HG03066 (cell line): ENCODE measurements at regions not wholly inside any gene's neighbourhood (a gene's known extent, or its start where the extent isn't known, plus 50 kb on each side); places are given as distances from the start of the nearest gene placed in this dataset.
"Not testable (repeated sequence)": the region's sequence is repeated elsewhere in the genome, so short reads cannot be mapped to it uniquely, and the experiment has no call there.

Experiments
- ATAC-seq: cut with Tn5 transposase; IDR thresholded peaks from one replicate; pipeline ENCODE4 v1.9.1; 2021; ENCODE audit warnings: low read depth; ENCODE audit not compliant: unreplicated experiment

DNA sequence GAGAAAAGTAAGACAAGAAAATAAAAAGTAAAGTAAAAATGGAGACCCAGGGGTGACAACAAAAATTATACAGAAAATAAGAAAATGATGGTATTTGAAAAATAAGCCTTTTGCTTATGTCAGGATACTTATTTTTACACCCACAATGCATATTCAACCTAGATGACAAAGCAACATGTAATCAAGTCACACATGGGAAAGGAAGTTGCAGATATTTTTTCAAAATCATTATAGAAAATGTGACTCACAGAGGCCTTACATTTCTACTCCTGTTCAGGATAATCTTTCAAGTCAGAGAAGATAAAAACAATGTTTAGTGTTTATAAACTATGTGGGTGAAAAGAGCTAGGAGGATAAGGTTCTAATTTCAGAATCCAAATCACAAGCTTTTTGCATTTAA, 275.3 kb upstream of the UBE2E3 start:
- ATAC-seq: no peak

DNA sequence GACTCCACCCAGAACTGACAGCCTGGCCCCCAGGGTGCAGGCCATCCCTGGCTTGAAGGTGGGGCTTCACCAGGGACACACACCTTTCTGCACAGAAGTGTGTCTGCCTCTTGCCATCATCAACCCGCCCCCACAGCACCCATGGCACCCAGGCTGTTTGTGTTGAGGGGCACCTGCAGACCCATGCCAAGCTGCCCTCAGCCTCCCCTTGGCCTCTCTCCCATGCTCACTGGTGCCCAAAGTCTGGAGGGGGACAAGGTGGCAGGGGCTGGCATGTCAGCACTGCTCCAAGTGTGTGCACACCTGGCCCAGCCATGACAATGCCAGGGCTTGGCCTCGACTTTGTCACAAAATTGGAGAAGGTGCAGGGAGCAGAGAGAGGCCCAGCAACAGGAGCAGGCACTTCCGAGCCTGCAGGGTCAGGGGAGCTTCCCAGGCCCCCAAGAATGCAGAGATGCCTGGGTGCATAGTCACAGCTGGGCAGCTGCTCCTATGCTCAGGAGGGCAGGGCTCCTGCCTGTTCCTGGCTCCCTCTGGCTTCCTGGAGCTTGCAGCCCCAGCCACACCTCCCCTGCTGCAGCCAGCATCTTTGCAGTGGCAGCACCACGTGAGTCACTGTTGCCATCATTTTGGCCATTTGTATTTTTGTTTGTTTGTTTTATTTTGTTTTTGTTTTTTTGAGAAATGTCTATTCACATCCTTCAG, 280.6 kb upstream of the UBE2E3 start:
- no peak for ATAC-seq

DNA sequence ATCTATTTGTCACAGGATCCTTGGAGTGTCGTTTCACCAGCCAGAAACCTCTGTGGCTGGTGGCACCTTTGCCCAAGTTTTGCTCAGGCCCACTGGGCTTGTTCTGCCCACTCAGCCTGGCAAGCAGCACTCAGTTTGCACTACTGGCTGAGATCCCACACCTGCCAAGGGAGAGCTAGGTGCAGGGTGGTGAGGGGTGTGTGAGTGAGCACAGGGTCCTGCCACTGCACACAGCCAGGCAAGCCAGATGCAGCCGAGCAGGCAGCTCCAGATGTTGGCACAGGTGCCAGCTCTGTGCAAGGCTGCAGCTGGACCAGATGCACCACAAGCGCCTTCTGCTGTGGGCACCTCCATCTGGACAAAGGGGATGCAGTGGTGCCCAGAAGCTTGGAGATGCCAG, 281.7 kb upstream of the UBE2E3 start:
- no peak for ATAC-seq

DNA sequence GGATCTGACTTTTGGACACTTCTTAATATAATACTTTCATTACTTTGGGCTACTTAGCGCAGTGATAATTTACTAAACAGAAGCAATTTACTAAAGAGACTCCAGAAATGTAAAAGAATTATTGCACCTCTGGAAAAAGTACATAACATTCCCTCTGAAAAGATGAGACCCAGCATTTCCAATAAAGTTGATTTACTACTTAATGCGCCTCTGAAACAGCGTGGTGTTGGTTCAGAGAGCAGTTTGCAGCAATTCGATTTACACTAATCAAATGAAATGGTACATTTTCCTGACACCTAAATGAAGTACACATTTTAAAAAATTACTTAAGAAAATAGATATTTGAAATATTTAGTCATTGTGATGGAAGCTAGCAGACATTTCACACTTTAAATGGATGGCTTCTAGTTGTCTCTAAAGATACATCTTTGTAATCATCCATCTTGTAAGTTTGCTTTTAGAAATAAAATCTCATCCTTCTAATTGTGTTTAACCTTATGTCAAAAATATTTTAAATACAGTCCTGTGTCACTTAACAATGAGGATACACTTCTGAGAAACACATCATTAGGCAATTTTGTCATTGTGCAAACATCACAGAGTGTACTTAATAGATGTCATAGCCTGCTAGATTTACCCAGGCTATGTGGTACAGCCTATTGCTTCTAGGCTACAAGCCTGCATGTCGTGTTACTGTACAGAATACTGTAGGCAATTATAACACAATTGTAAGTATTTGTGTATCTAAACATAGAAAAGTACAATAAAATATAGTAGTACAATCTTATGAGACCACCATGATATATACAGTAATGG, 284.6 kb upstream of the UBE2E3 start:
- ATAC-seq: no peak

DNA sequence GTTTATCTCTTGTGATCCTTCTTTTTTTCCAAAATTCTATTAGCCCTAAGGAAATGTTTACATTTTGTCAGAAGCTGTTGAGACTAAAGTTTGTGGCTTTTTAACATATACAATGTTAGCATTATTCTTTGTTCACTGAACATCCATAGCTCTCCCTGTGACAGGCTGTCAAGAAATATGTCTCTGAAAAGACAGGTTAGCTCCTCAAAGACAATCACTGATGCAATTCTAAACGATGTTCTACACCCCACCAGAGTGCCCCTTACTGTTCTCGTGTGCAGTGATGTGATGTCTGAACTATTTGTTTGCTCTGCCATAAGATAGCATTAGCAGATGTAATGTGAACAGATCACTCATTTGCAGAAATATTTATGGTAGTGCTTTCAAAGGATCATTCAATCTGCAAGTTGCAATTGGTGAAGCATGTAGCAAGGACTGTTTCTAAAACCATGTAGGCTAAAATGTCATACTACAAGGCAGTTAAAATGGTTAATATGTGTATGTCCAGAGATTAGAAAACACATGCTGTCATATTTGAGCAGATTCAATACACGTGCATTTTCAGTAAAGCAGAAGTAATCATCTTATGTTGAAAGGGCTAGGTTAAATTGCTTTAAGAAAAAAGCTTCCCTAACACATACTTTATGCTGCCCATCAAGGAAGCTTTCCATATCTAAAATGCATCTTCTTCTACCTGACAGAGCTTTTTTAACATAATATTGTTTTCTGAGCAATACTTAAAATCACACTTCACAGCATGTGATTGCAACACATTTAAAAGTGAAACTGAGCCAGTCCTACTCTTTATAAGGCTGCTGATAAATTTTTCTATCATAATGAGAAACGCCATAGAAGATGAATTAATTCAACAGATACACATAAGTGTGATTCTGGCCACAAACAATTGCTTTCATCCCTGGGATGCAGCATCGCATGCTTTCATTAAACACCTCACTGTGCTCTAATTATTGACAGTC, 285.7 kb upstream of the UBE2E3 start:
- no peak for ATAC-seq

DNA sequence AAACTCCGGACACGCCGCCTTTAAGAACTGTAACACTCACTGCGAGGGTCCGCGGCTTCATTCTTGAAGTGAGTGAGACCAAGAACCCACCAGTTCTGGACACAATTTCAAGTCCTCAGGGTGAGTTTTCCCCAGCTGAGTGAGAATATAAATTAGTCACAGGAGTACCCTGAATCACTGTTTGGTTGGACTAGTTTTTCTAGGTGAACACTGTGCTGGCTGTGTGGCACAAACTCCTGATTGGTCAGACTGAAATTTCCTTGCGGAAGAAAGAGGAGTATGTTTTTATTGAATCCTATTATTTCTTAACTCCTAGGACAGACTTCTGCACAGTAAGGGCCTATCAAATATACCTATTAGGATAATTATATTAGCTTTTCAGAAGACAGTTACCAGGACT, 288.1 kb upstream of the UBE2E3 start:
- ATAC-seq: no peak

DNA sequence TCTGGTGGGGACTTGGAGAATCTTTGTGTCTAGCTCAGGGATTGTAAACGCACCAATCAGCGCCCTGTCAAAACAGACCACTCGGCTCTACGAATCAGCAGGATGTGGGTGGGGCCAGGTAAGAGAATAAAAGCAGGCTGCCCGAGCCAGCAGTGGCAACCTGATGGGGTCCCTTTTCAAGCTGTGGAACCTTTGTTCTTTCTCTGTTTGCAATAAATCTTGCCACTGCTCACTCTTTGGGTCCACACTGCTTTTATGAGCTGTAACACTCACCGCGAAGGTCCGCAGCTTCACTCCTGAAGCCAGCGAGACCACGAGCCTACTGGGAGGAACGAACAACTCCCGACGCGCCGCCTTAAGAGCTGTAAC, 288.6 kb upstream of the UBE2E3 start:
- ATAC-seq: not testable (repeated sequence)

DNA sequence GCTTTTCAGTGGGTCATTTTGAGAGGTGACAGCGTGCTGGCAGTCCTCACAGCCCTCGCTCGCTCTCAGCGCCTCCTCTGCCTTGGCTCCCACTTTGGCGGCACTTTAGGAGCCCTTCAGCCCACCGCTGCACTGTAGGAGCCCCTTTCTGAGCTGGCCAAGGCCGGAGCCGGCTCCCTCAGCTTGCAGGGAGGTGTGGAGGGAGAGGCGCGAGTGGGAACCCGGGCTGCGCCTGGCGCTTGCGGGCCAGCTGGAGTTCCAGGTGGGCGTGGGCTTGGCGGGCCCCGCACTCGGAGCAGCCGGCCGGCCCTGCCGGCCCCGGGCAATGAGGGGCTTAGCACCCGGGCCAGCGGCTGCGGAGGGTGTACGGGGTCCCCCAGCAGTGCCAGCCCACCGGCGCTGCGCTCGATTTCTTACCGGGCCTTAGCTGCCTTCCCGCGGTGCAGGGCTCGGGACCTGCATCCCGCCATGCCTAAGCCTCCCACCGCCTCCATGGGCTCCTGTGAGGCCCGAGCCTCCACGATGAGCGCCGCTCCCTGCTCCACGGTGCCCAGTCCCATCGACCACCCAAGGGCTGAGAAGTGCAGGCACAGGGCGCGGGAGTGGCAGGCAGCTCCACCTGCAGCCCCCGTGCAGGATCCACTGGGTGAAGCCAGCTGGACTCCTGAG, 289.1 kb upstream of the UBE2E3 start:
- ATAC-seq: not testable (repeated sequence)

DNA sequence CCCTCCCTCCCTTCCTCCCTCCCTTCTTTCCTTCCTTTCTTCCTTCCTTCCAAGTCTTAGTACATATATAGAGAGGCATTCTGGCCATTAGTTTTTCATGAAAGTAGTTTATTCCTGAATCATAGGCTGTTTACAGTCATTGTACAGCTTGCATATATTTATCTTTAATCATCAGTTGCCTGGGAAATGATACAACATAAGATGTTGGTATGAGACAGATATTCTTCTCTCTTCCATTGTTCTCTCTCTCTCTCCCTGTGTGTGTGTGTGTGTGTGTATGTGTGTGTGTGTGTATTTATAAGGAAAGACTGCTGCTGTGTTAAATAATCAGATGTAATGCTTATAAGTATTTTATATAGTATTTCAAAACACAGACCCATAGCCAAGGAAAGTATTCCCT, 289.8 kb upstream of the UBE2E3 start:
- no peak for ATAC-seq

DNA sequence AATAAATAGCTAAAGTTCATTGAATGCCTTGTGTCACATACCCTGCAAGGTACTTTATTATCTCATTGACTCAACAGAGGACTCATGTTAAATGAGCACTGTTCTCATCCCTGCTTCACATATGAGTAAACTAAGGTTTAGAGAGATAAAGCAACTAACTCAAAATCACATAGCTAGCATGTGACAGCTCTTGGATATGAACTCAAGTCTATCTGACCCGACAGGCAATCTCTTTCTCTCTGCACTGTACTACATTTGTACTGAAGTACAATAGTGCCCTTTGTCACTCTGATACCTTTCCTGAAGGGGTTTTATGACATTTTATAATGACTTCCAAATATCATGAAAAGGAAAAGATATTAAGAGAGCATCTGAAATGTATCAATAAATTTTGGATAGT, 297.5 kb upstream of the UBE2E3 start:
- ATAC-seq: no peak

DNA sequence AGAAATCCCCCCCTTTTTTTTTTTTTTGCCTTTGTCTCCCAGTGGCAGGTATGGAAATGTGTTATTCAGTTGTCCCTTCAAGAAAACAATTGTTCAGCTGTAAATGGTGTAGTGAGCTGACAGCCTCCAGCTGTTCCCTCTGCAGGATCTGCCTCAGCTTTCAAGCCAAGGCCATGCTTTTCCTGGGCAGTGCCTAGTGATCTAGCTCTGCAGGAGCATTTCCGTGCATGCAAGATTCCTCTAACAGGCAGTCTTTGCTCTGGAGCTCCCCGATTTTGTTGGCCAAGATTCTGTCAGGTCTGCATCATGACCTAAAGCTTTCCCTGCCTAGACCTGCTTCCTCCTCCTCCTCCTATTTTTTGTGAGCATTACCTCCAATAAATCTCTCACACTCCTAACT, 300.7 kb upstream of the UBE2E3 start:
- ATAC-seq: no peak

DNA sequence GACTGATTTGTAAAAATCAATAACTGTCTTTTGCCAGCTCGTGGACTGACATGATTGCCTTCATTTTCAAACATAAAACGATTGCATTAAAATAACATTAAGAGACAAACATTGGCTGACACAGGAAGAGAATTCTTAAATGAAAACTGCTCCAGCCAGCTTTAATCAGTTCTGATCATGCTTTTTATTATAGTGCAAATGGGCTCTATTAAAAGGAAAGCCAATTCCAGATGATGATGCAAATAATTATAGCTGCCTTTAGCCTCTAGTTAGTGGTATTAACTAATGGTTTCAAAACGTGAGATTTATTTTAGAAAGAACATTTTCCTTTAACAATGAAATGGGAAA, 301.8 kb upstream of the UBE2E3 start:
- no peak for ATAC-seq

DNA sequence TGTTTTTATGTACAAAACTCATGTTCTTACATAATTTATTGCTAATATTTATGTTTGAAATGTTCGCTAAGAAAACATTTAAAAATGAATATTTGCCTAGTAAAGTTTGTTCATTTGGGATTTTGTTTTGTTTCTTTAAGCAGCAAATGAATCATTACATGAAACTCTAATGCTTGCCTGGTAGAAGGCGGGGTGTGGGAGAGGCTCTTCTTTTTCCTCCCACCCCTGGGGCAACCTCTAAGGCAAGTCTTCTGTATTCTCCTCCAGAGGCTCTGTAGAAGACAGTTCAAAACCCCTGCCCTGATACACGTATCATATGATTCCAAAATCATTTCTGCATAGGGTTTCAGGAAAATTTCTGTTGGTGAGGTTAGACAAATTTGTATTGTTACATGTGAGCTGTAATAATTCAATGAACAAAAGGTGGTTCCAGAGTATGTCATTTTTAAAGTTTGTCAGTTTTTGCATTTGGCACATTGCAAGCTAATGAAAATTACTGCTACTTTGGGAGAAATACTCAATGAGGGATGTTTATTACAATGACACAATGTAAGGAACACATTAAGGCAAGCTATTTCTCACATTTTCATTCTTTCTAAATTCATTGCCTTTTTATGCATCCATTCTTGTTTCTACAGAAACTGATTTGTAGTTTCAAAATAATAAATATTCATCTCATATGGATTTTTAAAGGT, 302.3 kb upstream of the UBE2E3 start:
- ATAC-seq: no peak

DNA sequence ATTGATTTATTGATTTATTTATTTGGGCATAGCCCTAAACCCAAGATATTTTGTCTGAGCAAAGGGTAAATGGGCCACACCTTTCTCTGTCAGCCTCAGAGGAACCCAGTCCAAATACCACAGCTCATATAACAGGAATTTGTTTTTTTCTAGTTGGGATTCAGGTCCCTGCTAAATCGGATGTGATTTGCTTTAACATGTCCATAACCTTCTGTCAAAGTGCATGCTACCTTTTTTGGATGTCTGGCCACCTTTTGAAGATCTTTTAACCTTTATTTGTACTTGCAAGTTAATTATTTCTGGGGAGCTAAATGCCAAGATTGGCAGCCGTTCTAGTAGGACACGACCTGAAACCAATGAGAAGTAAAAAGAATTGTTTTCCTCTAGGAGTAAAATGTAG, 303.2 kb upstream of the UBE2E3 start:
- no peak for ATAC-seq

DNA sequence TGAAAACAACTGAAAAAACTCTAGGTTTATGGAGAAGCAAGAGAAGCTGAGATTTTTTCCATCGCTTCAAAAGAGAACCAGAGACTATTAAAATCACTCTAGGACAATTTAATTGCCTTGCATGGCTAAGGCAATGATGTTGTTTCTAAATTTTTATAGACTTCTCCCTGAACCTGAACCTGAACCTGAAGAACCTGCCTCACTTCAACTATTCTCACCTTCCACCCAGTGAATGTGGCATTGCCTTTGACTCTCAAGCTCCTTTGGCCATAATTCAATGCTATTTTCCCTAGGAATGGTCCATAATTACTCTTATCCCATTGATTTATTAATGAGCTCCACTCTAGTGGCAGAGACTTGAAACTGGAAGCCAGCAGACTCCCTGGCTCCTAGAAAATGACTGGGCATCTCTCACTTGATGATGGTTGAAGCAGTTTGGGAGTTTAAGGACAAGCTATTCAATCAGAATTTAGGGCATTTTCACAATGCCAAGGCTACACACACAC, 303.8 kb upstream of the UBE2E3 start:
- ATAC-seq: no peak

DNA sequence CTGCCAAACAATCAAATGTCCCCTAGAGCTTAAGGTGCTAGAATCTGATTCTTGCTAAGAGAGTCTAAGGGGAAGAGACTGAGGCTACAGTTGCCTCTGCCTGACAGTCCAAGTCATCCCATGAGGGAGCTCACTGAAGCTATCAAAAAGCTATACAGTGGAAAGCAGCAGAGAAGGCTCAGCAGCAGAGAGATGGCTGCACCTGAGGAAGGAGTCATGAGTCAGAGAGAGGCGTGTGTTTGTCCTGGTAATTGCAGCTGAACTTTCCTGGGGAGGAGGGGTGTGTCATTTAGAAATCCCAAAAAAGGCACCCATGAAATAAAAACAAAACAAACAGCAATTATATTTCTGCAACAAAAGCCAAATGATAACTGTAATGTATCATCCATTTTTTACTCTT, 305.2 kb upstream of the UBE2E3 start:
- ATAC-seq: no peak

DNA sequence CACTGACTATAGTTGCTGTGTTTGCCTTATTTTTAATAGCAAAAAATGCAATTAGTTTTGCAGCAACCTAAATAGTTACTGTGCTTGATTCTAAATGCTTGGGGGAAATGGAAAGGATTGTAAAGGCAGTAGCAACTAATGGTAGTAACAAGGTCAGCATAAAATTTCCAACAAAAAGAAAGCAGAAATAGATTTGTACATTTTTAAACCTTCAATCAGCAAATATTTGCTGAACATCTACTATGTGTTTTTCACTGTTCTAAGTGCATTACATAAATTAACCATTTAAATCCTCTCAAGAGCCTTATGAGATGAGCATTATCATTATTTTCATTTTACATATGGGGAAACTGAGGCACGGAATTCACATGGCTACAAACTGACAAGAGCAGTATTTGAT, 308.0 kb upstream of the UBE2E3 start:
- ATAC-seq: no peak

DNA sequence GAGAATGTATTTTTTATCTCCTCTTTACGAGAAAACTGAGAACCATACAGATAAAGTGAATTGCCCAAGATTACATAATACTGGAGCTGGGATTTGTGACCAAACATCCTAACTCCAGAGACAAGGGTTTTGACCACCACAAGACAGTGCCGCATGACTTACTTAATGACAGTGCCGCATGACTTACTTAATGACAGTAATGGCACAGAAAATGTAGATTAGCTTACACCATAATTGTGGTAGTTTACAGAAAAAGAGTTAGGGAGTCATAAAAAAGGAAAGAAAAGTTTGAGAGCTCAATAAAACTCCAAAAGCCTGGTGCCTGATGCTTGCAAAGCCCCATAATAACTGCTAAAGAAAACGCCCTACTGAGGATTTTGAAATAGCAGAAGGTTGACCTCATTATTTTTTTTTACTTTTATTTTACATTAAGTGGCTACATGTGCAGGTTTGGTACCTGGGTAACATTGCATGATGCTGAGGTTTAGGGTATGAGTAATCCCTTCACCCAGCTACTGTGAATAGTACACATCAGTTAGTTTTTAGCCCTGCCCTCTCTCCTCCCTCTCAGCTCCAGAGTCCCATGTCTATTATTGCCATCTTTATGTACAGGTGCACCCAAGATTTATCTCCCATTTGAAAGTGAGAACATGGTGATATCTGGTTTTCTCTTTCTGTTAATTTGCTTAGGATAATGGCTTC, 310.0 kb upstream of the UBE2E3 start:
- no peak for ATAC-seq

DNA sequence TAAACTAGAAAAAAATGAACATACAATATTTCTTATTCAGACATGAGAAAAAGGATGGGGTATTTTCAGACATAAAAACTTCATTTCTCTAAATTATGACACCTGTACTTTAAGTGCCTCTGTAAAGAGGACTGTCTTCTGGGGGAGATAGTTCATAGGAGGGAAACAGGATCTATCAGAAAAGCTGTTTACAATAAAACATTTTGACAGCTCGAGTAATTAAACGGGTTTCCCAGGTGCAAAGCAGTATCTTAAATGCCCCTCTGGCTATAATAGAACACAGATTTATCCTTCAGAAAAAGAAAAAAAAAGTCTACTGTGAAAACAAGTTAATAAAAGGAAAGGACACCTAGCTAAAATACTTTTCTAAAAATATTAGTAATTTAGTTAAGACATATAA, 311.4 kb upstream of the UBE2E3 start:
- no peak for ATAC-seq
